GM18907 (cell line): ENCODE measurements at regions not wholly inside any gene's neighbourhood (a gene's known extent, or its start where the extent isn't known, plus 50 kb on each side); places are given as distances from the start of the nearest gene placed in this dataset.
"Not testable (repeated sequence)": the region's sequence is repeated elsewhere in the genome, so short reads cannot be mapped to it uniquely, and the experiment has no call there.

Experiments
- ATAC-seq: cut with Tn5 transposase; IDR thresholded peaks from one replicate; pipeline ENCODE4 v1.9.1; 2021; ENCODE audit warnings: mild to moderate bottlenecking, moderate library complexity; ENCODE audit not compliant: unreplicated experiment

DNA sequence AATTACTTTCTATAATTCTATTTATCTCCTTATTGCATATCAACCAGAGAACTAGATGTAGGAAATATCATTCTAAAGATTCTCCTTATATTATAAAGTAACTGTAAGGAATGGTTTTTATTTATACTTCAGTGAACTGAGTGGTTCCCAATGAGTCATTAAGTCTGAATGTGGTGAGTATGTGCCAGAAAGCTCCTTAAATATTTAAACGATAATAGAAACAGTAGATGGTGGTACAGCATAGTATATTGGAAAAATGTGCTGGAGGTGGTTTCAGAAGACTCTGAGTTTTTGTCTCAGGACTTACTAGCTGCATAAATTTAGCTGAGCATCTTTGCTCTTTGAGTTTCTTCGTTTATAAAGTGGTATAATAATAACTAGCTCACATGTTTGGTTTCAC, 653.5 kb downstream of the FAM181B start:
- ATAC-seq = no peak

DNA sequence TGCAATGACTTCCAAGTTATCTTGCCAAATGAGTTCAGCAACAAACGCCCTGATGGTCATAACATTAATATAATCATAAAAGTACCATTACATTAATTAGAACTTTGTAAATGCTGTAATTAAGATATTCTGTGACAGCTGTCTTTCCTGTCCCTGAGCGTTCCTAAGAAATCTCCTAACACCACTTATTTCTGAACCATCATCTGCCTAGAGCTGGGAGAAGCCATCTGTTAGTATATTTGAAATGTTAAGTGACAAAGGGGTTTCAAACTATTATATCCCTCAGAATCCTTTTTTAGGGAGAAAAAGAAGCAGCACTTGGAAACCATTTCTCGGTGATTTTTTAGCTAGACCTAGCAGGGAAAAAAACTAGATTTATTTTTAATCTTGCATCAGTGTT, 657.5 kb downstream of the FAM181B start:
- no peak for ATAC-seq

DNA sequence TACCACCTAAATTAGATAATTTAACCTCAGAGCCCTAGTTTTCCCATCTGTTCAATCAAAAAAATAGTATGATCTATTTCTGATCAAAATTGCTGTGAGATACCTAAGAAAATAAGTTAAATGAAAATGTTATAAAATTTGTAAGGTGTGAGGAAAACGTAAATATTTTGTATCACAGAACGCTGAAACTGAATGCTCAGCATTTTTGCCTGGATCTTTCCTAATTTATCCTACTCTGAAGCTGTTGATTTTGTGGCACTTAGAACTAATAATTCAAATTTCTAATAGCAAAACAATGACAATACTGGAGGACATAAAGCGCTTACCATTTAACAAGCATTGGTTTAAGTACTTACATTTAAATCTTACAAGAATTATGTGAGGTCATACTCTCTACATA, 674.2 kb downstream of the FAM181B start:
- no peak for ATAC-seq

DNA sequence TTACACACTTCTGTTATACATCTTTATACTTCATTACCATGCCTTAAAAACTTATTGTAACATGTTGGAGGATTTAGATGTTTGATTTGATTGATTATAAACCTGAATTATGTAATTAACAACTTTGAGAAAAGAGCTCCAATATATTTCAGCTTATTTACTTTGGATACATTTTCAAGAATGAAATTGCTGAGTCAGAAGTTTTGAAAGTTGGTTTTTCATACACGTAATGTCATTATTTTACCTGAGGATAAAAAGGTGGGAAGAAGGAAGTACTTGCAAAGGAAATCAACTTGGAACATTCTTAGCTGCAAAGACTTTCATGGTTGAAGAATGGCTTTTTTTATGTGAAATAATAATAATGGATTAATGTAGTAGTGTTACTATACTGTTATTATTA, 677.2 kb downstream of the FAM181B start:
- ATAC-seq = no peak

DNA sequence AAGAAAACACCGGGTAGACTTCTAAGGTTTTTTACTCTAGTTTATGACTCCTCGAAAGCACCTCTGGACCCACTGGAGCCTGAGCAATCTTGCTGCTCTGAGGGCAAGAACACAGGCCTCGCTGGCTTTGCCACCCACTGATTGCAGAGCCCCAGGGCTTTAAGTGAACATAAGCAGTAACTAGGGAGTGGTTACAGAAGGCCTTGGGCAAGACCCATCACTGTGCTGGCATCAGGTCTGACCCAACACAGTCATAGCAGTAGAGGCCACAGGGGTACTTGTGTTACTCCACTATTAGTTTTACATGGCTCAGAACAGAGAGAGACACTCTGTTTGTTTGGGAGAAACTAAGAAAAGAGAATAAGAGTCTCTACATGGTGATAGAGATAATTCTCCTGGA, 684.5 kb downstream of the FAM181B start:
- no peak for ATAC-seq

DNA sequence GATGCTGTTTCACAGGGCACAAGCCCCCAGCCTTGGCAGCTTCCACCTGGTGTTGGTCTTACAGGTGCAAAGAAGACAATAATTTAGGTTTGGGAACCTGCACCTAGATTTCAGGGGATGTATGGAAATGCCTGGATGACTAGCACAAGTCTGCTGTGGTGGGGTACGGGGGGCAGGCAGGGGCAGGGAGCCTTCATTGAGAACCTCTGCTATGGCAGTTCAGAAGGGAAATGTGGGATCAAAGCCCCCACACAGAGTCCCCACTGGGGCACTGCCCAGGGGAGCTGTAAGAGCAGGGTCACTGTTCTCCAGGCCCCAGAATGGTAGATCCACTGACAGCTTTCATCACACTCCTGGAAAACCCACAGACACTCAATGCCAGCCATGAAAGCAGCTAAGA, 686.5 kb downstream of the FAM181B start:
- ATAC-seq = no peak

DNA sequence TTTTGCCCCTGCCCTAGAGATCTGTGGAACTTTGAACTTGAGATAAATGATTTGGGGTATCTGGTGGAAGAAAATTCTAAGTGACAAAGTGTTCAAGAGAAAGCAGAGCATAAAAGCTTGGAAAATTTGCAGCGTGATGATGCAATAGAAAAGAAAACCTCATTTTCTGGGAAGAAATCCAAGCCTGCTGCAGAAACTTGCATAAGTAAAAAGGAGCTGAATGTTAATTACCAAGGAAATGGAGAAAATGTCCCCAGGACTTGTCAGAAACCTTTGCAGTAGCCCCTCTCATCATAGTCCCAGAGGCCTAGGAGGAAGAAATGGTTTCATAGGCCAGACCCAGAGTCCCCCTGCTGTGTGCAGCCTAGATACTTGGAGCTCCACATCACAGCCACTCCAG, 686.9 kb downstream of the FAM181B start:
- no peak for ATAC-seq

DNA sequence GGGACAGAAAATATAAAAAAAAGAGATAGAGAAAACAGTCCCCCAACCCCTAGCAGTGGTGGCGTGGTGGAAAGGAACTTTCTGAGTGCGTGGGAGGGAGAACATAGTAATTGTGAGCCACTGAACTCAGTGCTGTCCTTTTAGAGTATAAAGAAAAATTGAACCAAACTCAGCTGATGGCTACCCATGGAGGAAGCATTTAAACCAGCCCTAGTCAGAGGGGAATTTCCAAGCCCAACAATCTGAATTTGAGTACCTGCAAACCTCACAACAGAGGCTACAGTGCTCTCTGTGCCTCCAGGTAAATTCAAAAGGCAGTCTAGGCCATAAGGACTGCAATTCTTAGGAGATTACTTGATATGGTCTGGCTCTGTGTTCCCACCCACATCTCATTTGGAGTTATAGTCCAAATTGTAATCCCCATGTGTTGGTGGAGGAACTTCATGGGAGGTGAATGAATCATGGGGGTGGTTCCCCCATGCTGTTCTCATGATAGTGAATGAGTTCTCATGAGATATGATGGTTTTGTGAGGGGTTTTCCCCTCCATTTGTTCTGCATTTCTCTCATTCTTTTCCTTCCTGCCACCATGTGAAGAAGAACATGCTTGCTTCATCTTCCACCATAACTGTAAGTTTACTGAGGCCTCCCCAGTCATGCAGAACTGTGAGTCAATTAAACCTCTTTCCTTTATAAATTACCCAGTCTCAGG, 687.8 kb downstream of the FAM181B start:
- ATAC-seq = no peak

DNA sequence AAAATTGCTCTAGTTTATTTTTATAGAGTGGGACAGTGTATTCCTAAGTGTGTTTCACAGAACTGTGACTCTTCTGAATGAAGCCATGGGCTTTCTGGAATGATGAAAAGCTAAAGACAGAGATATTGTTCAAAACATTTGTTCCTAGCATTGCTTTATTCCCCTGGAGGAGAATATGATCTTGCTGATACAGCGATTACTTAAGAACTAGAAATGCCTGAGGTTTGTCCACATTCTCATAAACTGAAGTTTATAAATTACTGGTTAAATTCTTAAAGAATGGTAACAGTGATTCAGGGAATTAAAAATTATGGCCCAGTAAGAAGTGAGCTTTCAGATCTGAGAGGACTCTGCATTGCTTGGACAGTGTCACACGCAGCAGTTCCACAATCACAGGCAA, 690.3 kb downstream of the FAM181B start:
- no peak for ATAC-seq

DNA sequence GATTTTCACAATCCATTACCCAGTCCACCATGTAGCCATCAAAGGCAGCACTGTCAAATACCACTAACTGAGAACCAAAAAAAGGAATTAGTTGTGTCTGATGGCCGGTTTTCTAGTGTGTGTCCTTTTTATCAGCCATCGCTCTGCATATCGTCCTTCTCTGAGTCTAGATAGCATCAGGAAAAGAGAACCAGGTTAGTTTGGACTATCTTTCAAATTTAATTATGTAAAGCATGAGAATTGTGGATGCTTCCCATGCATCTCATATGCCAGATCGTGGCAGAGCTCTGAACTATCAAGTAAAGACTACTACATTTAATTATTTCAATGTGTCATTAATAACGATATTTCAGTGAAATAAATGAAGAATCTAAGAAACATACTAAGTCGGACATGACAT, 691.9 kb downstream of the FAM181B start:
- no peak for ATAC-seq

DNA sequence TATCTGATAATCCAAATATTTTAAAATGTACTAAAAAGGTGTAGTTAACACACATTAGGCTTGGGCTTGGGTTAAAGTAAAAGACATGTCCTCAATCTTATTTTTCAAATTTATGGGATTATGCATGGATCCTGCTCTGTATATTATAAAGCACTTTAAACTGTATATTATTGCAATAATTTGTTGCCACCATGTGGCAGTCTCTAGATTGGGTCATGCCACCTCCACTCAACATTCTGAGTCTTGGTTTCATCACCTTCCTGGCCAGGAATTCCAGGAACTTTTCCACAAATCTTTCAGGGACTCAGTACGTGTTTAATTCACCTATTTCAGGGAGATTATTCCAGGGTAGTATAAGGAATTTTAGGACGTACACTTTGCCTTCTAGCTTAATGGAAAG, 695.5 kb downstream of the FAM181B start:
- ATAC-seq = no peak

DNA sequence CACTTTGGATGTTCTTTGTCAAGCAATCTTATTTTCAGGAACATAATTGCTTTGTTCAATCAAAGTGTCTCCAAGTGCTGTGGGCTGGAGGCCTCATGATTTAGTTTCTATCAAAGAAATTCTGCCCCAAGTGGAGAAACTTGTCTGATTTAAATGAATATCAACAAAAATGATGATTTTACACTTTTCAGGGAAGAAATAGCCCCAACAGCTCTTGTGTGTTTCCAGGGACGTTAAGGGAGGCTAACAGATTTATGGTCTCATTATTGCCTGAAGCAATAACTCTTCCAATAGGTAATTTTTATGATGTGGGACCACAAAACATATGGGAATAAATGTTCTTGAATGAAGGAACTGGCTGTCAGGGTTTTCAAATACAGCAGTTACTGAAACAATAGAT, 699.1 kb downstream of the FAM181B start:
- ATAC-seq = no peak

DNA sequence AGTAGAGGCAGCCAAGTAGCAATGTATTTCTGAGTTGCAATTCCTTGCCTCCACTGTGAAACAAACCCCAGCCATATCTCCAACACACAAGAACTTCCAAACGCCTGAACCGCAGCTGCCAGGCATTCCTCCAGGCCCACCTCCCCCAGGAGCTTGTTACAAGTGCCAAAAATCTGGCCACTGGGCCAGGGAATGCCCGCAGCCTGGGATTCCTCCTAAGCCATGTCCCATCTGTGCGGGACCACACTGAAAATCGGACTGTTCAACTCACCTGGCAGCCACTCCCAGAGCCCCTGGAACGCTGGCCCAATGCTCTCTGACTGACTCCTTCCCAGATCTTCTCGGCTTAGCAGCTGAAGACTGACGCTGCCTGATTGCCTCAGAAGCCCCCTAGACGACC, 706.3 kb downstream of the FAM181B start:
- not testable (repeated sequence) for ATAC-seq

DNA sequence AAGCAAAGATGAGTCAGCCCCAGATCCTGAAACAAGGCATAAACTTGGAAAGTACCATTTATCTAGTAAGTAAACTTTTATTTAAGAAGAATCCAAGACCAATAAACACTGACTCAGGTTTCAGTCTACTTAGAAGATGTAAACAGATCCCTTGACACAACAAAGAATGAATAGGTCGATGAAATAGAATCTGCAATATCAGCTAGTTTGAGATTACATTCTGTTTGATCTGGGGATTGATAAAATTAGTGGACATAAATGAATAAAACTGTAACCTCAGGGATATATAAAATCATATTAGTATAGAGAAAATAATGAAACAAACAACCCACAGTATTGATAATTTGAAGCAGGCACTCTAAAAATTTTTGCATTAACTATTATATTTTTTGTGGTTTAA, 708.9 kb downstream of the FAM181B start:
- ATAC-seq = no peak

DNA sequence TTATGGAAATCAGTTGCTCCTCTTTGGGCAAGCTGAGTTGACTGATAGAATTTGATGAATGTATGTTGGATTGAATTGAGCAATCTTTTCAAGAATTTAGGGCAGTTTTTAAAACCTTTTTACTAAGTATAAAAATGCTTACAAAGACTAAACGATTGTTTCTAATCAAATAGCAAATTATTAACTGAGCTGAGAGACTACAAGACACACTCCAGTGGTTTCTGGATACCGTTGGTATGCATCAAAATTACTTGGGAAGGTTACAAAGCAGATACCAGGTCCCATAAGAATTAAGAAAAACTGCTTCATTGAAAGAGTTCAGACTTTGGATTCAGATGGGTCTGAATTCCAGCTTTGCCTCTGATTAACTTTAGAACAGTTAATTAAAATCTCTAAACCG, 721.4 kb downstream of the FAM181B start:
- no peak for ATAC-seq

DNA sequence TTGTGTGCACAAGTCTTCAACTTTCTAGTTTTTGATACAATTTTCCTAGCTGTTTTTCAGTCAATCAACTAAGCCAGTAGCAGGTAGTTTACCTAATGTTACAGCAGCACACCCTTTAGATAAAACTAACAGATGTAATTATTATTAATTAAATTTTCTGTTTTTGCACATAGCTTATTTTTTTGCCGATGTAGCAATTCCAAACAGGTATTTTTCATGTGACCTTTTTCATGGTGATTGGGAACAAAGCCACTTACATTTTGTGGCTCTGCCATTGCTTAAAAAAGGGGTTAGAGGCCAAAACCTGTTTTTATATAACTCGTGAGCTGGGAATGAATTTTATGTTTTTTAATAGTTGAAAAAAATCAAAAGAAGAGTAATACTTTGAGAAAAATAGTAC, 724.5 kb downstream of the FAM181B start:
- no peak for ATAC-seq

DNA sequence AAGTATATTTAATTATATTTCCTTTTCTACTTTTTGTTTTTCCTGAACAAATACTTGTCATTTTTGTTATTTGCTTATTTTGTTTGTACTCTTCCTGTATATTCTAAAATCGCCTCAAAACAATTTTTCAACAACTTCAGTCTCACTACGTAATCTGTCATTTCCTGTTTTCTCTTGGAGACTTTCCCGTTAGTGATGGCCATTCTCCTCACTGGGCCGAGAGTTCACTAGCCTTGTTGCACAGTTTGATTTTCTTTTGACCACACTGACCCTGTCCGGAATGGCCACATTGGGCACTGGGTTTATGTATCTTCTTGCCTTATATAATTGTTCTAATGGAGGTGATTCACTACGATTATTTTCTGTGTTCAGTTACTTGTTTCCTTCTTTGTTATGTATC, 726.1 kb downstream of the FAM181B start:
- ATAC-seq = no peak

DNA sequence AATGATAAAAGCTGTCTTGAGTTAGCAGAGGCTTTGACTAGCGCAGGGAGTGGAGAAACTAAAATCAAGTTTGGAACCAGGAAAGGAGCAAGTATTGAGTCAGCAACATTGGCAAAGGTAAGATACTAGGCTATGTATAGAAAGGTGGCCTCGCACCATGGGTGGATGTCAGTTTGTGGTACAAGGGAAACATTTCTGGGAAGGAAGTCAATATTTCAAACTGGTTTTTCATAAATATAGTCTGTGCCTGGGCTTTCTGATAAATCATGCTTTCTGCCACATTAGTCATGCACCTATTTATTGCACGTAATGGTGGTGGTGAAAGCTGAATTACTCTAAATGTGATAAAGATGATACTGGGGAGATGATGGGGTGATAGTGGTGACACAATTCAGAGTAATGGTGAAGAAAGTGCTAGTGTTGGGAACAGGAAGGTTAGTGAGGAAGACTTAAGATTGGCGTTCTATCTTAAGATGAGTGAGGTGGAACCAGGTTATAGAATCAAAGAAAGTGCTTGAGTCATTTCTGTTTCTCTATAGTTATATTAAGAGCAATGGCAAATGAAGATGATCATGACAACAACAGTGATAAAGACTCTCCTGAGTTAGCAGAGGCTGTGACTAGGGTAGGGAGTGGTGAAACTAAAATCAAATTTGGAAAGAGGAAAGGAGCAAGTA, 729.0 kb downstream of the FAM181B start:
- no peak for ATAC-seq

DNA sequence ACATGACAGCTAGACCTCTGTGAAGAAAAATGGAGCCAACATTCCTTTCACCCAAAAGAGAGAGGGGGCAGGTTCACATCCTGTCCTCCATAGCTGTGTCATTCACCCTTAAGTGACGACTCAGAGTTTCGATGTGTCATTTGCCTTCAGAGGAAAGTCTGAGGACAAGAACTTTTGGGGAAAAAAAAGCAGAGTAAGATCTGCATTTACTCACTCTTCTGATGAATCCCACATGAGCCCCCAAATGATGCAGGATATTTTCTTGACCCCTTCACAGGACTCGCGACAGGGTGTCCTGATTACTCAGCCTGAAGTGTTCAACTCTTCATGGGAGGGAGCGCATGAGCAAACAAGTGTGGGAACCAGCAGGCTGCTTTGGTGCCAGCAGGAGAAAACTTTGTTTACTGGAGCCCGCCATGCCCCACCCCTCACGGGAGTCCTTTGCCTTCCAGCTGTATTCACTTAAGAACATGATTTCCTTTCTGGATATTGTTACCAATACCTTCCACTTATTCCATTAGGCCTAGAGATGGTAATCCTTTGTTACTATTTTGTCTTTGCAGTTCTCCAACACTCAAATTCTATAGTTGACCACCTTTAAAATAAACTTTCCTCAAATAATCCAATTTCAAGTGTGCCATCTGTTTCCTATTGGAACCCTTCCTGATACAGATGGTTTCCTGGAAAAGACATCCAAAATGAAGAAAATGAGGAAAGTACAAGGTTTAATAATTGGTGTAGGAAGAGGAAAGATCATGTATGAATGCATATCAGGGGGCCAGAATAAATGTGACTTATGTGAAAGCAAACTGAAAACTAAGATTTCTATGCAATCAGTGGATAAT, 729.8 kb downstream of the FAM181B start:
- no peak for ATAC-seq

DNA sequence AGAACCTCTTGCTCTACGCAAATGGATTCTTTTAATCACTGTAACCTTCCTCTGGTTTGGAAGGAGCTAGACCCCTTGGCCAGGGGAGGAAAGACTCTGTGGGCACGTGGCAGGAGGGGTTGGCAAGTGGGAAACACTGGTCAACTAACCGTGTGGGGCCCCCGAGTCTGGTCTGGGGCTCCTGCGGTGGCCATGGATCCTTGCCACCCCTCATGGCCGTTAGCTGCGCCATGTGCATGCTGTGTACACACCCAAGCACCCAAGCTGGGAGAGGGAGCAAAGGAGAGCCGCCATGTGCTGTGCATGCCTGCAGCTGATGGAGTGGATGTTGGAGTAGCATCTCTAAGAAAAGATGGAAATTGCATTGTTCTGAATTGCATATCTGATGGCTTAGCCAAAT, 730.6 kb downstream of the FAM181B start:
- no peak for ATAC-seq

DNA sequence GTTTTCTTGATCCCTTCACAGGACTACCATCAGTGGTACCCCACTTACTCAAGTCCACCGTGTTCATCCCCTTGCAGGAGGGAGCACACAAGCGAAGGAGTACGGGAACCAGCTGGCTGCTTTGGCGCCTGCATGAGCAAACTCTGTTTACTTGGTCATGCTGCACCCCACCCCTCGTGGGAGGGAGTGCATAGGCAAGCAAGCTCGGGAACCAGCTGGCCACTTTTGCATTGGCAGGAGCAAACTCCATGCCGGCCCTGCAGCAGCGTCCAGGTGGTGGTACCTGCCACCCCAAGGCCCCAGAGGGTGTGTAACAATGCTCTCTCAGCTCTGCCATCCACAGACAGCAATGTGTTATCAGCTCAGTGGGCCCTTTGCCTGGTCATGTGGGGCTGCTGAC, 737.8 kb downstream of the FAM181B start:
- ATAC-seq = no peak

DNA sequence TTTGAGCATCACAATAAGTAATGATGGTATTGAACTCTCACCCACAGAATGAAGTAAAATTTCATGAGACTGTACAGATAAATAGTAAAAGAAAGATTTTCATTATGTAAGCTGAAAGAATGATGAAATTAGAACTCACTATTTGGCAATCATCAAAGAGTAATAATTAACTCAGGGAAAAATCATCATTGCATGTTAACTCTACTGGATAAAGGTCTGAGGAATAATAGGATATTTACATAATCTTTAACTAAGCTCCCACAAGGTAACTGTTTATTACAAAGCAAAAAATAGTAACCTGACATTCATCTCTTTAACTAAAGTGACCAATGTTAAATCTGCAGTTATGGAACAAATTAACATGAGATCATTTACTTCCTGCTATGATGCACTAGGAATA, 739.9 kb downstream of the FAM181B start:
- no peak for ATAC-seq
